ENCODE measurements at regions not wholly inside any gene's neighbourhood (a gene's known extent, or its start where the extent isn't known, plus 50 kb on each side); places are given as distances from the start of the nearest gene placed in this dataset.

DNA sequence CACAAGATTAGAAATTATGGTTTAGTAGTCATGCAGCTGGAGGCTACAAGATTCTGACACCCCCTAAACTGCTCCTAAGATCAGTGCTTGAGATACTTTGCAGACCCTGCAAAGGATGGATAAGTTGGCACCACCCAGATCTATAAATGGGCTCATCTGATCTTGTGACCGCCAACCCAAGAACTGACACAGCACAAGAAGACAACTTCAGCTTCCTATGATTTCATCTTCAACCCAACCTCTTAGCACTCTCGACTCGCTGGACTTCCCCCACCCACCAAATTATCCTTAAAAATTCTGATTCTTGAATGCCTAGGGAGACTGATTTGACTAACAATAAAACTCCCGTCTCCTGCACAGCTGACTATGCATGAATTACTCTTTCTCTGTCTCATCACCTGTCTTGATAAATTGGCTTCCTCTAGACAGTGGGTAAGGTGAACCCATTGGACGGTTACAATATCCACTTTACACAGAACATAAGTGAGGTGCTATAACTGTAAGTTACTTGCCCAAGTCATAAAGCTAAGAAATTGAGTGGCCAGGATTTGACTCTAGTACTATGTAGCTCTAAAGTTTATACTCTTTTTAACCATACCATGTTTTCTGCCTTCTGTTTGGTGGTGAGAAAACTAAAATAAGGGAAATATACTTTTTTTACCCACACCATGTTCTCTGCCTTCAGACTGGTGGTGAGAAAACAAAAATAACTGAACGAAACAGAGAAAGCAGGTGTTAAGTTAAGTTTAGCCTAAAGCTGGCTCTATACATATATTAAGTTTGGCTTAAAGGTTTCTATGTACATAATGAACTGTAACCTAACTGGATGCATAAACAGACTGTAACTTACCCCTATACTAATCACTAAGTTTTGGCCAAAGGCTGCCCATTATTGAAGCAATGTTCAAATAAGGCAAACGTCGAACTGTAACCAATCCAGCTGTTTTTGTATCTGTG is 962.3 kb upstream of the NXPH2 start:
- Histone ChIP-seq H3K36me3 (no peaks in the 10 kb centered on the region), H3K27me3 (no peaks in the 10 kb centered on the region), H3K27ac (no peak overlapping the region), H3K4me1 (no peaks in the 10 kb centered on the region), H3K9me3 (no peaks in the 10 kb centered on the region), H3K4me3 (no peak overlapping the region)
- intact Hi-C loops (cut with DNase I): no loop called here
- DNase-seq (no peak), ATAC-seq (no peak)
- TF ChIP-seq CTCF (IDR thresholded peaks at IDR 0.05): no peak

DNA sequence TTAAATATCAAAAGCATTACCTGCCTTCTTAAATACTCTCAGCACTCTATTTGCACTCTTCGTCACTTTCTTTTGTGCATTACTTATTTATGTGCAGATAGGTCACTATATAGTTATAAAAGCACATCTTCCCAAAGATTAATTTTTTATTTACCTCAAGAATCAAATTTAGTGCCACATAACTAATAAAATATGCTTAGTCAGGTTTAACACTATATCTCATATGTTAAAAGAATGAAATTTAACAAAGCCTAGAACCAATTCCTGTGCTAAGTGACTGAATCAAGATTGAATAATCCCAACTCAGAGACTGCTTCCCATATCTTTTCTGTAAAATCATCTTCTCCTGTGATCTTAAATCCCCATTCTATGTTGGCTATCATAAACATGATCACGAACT is 957.5 kb upstream of the NXPH2 start:
- no peak for DNase-seq
- TF ChIP-seq CTCF (IDR thresholded peaks at IDR 0.05): no peak
- ATAC-seq: no peak

DNA sequence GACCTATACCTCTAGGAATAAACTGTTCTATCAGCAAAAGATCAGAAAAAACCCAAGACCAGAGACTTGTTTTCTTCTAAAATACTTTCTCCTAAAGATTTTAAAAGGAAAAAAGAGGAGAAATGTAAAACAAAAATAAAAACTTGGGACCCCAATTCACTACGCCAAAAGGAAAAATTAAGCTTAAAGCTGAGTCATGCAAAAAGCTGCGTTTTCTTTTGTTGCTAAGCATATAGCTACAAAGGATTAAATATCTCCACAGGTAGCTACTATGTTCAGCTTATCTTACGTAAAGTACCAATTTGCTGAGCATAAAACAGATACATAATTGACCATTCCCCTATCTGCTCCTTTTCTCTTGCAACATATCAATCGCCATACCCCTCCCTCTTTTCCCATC is 950.0 kb upstream of the NXPH2 start:
- H3K4me1 ChIP-seq: no peaks in the 10 kb centered on the region
- no peak for ATAC-seq
- H3K4me3 ChIP-seq: no peak overlapping the region
- no peaks in the 10 kb centered on the region for H3K36me3 ChIP-seq
- no peak overlapping the region for H3K27ac ChIP-seq
- H3K9me3 ChIP-seq: no peaks in the 10 kb centered on the region
- no peaks in the 10 kb centered on the region for H3K27me3 ChIP-seq
- intact Hi-C loops (cut with DNase I): no loop called here
- no peak for TF ChIP-seq CTCF (IDR thresholded peaks at IDR 0.05)
- no peak for DNase-seq

More for the DNA sequence above, 957.5 kb upstream of the NXPH2 start:
- H3K4me3 ChIP-seq: no peak overlapping the region
- no peaks in the 10 kb centered on the region for H3K36me3 ChIP-seq
- intact Hi-C loops (cut with DNase I): no loop called here
- no peaks in the 10 kb centered on the region for H3K27me3 ChIP-seq
- H3K4me1 ChIP-seq: no peaks in the 10 kb centered on the region
- no peak overlapping the region for H3K27ac ChIP-seq
- H3K9me3 ChIP-seq: no peaks in the 10 kb centered on the region

DNA sequence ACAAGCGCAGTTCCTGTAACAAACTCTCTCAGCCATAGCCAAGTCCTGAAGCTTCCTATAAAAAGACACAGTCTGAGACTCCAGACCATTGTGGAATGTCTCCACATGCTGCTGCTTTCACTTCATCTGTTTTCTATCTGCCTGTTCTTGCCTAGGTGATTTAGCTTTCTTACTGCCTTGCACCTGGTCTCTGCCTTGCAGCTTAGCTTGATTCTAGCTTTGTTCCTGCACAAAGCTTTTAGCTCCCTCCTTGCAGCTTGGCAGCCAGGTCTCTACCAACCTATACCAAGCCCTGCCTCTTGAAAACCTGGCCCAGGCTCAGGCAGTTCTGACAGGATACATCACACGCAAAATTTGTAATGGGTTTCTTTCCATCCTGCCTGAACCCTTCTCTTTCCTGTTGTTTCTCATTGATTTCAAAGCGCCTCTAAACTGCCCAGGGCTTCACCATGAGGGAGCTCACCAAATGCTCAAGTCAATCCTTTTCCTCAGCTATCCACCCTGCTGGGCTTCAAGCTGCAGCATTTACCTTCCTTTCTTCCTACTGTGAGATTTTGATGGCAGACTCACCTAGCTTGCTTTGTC is 941.3 kb upstream of the NXPH2 start:
- H3K4me3 ChIP-seq: no peak overlapping the region
- H3K4me1 ChIP-seq: no peaks in the 10 kb centered on the region
- H3K9me3 ChIP-seq: no peaks in the 10 kb centered on the region
- no peaks in the 10 kb centered on the region for H3K27me3 ChIP-seq
- H3K27ac ChIP-seq: no peak overlapping the region
- no peaks in the 10 kb centered on the region for H3K36me3 ChIP-seq
- intact Hi-C loops (cut with DNase I): no loop called here
- no peak for DNase-seq
- ATAC-seq: no peak
- TF ChIP-seq CTCF (IDR thresholded peaks at IDR 0.05): no peak

DNA sequence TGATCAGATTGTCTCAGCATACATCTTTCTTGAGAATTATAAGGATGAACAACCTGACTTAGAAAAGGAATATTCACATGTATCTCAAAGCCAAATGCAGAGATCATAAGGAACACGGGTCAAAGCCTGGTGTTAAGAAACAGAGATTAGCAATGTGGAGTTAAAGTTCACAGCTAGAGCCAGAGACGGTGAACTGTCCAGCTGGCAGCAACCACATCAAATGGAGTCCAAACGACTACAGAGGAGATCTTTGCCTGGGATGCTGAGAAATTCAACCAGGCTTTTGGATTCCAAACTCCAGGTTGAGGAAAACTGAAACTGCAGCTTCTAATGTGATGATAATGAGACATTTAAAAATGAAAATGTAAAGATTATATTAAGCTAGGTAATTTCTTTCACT is 939.9 kb upstream of the NXPH2 start:
- Histone ChIP-seq H3K4me3 (no peak overlapping the region), H3K4me1 (no peaks in the 10 kb centered on the region), H3K9me3 (no peaks in the 10 kb centered on the region), H3K27ac (no peak overlapping the region), H3K27me3 (no peaks in the 10 kb centered on the region), H3K36me3 (no peaks in the 10 kb centered on the region)
- ATAC-seq: no peak
- no peak for TF ChIP-seq CTCF (IDR thresholded peaks at IDR 0.05)
- DNase-seq: no peak
- intact Hi-C loops (cut with DNase I): no loop called here

Measured in upper lobe of right lung (tissue), 1 donor.